ENCODE measurements at regions not wholly inside any gene's neighbourhood (a gene's known extent, or its start where the extent isn't known, plus 50 kb on each side); places are given as distances from the start of the nearest gene placed in this dataset.

- no peak for DNase-seq (ENCODE audit: low spot score)
Observed at GRCh38 chr2:226431288-226431948, 368.2 kb downstream of the IRS1 start.

DNA sequence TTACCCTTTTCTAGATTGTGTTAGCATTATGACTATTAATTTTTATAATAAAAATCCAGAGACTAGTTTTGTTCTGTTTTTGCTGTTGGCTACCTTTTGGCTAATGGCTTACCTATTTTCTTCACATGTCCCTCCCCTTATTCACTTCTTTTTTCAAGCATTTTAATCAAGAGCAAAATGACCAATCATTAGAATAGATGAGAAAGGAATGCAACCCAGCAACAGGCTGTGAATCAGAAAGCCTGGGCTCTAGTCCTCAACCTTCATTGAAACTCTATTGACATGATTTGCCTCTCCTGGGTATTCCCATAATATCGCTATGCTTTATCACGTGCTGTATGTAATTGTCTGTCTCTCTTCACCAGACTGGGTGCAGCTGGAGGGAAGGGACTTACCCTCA is 370.1 kb downstream of the IRS1 start:
- no peak for DNase-seq (ENCODE audit: low spot score)

GRCh38 chr2:226427538-226428307 is 371.9 kb downstream of the IRS1 start:
- DNase-seq (ENCODE audit: low spot score), result peak; percentile 60

DNA sequence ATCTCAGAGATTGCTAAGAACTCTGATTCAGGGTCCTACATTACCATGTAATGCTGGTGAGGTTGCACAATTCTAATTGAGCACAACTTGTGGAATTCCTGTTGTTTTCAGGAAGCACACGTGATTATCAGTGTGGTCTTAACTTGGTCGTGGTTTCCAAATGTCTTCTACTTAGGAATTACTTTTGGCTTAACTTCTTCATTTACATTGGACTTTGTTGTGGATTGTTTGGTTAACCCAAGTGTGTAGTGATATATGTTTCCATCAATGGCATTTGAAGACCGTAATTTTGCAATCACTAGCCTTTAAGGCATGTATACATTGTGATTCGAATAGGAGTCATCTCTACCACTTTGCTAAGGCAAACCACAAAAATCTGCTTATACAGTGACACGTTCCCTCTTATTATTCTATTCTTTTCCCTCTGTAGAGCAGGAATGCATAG is 373.3 kb downstream of the IRS1 start:
- DNase-seq (ENCODE audit: low spot score), result peak; percentile 17

GRCh38 chr2:226424971-226425370 is 374.6 kb downstream of the IRS1 start:
- no peak for DNase-seq (ENCODE audit: low spot score)

DNA sequence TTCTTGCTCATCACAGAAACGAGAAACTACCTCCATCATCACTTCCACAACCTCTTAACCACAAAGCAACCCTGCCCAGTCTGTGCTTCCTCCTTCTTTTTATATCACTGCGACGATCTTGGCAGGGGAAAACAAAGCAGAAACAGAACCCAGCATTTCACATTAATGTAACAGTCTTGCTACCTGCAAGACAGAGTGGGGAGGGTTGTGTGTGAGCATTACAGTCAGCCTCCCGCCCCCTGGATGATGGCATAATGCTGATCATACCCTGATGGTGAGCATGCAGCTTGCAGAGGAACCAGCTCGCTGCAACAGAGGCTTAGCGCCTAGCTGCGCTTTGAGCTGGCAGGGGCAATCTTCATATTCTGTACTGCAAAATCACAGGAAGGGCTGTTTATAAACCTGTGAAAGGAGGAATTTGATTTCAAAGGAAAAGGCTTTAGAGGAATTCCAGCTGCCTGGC is 376.1 kb downstream of the IRS1 start:
- no peak for DNase-seq (ENCODE audit: low spot score)

- DNase-seq (ENCODE audit: low spot score), result no peak
Observed at GRCh38 chr2:226420646-226421045, 379.0 kb downstream of the IRS1 start.

GRCh38 chr2:226418521-226418920 is 381.1 kb downstream of the IRS1 start:
- no peak for DNase-seq (ENCODE audit: low spot score)

- no peak for DNase-seq (ENCODE audit: low spot score)
Observed at GRCh38 chr2:226414335-226414734, 385.3 kb downstream of the IRS1 start.

GRCh38 chr2:226413498-226414130 is 386.0 kb downstream of the IRS1 start:
- DNase-seq (ENCODE audit: low spot score), result no peak

DNA sequence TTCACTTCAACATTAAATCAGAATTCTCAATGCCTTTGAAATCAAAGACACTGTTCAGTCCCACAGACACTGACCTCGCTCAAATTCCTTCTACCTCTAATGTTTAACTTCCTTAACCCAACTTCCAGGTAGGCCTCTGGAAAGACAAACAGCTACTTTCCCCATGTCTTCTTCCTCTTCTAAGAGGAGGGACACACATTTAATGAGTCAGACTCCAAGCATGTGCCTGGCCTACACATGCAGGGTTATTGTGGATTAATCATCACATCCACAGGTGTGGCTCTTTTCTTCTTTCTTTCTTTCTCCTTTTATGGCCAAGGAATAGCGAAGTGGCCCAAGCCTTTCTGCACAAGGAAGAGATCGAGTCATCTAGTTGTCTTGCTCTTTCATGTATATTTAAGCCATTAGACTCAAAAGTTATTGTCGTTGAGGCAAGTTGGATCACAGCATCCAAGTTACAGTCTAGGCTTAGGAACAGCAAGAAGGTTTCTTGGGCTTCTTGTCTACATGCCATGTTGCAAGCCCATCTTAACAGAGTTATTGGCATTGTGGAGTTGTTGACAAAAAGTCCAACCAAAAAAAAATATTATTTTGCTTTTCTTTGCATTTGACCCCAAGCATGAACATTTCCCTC is 387.8 kb downstream of the IRS1 start:
- DNase-seq (ENCODE audit: low spot score), result no peak

DNA sequence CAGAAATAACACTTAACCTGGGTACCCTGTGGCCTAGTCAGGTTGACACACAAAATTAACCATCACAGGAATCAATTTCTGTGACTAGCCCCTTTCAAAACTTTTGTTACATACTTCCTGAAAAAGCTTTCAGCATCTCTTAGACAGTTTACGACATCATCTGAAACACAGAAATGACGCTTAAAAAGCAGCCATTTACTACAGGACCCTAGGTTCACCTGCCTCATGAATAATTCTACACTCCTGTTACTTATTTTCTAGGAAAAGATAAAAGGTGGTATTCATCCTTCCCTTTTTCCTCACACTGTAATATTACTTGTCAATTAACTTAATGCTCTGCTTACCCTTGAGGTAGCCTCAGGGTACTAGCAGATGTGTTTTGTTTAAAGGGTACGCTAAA is 388.4 kb downstream of the IRS1 start:
- no peak for DNase-seq (ENCODE audit: low spot score)

DNA sequence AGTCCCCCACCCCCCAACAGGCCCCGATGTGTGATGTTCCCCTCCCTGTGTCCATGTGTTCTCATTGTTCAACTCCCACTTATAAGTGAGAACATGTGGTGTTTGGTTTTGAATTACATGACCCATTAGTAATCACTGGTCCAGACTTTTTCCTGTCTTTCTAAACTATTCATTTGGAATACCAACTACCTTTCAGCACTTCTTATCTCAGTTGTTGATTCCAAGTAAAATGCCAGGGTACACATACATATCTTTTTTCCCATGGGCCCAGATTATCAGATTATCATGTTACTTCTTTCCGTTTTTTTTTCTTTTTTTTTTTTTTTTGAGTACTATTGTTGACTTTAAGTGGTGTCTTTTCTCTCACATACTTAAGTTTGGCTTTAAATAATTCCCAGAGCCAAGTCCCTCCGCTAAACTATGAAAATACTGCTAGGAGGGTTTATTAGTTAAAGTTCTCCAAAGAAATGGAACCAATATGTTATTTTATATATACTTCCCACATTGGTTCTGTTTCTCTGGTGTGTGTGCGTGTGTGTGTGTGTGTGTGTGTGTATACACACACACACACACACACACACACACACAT is 389.3 kb downstream of the IRS1 start:
- no peak for DNase-seq (ENCODE audit: low spot score)

DNA sequence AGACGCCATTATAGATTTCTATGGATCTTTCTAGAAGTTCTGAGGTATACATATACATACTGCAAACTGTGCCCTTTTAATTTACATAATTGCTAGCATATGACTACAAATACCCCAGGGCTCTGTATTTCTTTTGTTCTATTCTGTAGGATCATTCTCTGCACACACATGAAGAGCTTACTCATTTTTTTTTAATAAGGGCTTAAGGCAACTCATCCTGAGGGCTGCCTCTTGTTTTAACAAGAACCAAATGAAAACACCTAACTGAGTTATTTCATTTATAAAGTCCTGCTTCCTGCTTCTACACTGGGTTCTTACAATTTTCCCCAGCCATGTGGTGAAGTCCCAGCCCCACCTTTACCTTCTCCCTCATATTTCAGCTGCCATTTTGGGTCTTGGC is 390.5 kb downstream of the IRS1 start:
- DNase-seq (ENCODE audit: low spot score), result no peak

DNA sequence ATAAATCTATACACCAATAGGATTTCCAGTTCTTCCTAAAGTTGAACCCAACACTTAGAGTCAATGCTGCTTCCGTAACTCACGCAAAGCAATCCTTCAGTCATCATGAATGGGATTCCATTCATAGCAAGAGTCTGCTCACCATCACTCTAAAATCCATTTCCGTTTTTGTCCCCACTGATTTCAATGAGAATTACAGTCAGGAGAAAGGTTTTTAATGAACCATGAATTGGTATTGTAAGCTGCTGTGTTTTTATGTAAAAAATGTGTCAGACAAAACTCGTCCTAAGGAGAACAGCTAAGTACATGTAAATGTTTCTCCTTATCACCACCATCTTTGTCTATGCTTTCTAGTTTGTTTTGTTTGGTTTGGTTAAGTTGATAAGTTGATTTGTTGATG is 391.5 kb downstream of the IRS1 start:
- no peak for DNase-seq (ENCODE audit: low spot score)

GRCh38 chr2:226407135-226407534 is 392.5 kb downstream of the IRS1 start:
- DNase-seq (ENCODE audit: low spot score), result no peak

- DNase-seq (ENCODE audit: low spot score), result no peak
Observed at GRCh38 chr2:226405465-226405864, 394.2 kb downstream of the IRS1 start.

- no peak for DNase-seq (ENCODE audit: low spot score)
Observed at GRCh38 chr2:226403369-226403768, 396.3 kb downstream of the IRS1 start.

DNA sequence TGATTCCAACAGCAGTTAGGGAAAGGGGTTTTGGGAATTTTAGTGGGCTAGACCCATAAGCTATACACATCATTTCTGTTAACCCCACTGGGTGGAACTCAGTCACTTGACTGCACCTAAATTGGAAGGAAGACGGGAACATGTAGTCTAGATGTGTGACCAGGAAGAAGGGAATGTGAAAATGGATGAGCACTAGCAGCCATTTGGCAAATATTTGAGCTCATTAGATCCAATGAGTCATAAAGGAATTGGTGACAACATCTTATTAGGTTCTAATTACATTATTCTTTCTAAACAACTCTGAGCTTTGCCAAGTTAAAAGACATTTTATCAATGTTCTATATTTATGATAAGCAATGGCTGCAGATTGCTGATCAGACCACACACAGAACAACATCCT is 400.6 kb downstream of the IRS1 start:
- DNase-seq (ENCODE audit: low spot score), result no peak

- no peak for DNase-seq (ENCODE audit: low spot score)
Observed at GRCh38 chr2:226398580-226398979, 401.0 kb downstream of the IRS1 start.

GRCh38 chr2:226396541-226396940 is 403.1 kb downstream of the IRS1 start:
- DNase-seq (ENCODE audit: low spot score), result no peak

DNA sequence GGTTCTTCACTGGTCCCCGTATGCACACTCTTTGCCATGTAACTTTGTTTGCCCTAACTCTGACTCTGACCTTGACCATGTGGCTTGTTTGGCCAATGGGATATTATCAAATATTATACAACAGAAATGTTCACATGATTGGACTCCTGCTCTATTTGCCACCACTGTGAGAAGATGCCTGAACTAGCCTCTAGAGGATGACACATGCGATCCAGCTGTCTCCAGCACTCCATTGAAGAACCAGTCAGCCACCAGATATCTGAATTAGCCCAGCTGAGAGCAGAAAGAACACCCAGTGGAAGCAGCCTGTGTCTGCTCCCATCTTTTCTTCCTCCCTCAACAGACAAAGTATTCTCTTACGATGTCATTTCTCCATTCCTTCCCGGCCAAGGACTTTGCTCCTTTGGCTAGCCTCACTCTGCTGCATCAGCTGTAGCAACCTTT is 412.1 kb downstream of the IRS1 start:
- peak; percentile 10 for DNase-seq (ENCODE audit: low spot score)

Data from AG08396 (cell line).